Liver (tissue), 8 donors: ENCODE measurements at regions not wholly inside any gene's neighbourhood (a gene's known extent, or its start where the extent isn't known, plus 50 kb on each side); places are given as distances from the start of the nearest gene placed in this dataset.

Experiments
- DNase-seq: peaks from one replicate; pipeline ENCODE4 v3.0.0-alpha.2; 2017; ENCODE audit warnings: low spot score
- H3K27ac ChIP-seq, 2 donors: one replicate each; pipeline ENCODE4 v1.7.0; 2013; ENCODE audit warnings: inconsistent platforms in 2 of 2, low read length in 2 of 2, control low read depth in 1 of 2, low read depth in 1 of 2, mild to moderate bottlenecking in 1 of 2
- H3K27me3 ChIP-seq, 4 donors: one replicate each; pipeline versions ENCODE4 v1.6.1 to v1.7.0; 2013; ENCODE audit warnings: low read length in 3 of 4, inconsistent platforms in 1 of 4, mild to moderate bottlenecking in 1 of 4, moderate library complexity in 1 of 4; ENCODE audit not compliant: control insufficient read depth in 4 of 4, insufficient read depth in 4 of 4
- H3K36me3 ChIP-seq, 4 donors: one replicate each; pipeline versions ENCODE4 v1.6.1 to v1.7.0; 2013; ENCODE audit warnings: low read length in 3 of 4, mild to moderate bottlenecking in 3 of 4, low read depth in 1 of 4, moderate library complexity in 1 of 4; ENCODE audit not compliant: control insufficient read depth in 4 of 4, insufficient read depth in 3 of 4
- H3K4me1 ChIP-seq, 4 donors: one replicate each; pipeline versions ENCODE4 v1.6.1 to v1.7.0; 2013; ENCODE audit warnings: low read length in 3 of 4, mild to moderate bottlenecking in 3 of 4, moderate library complexity in 1 of 4; ENCODE audit not compliant: control insufficient read depth in 4 of 4, insufficient read depth in 4 of 4
- H3K4me3 ChIP-seq, 3 donors: one replicate each; pipeline versions ENCODE4 v1.6.1 to v1.7.0; 2013; ENCODE audit warnings: low read length in 3 of 3, control low read depth in 1 of 3, low read depth in 1 of 3, mild to moderate bottlenecking in 1 of 3
- H3K9ac ChIP-seq, 2 donors: one replicate each; pipeline ENCODE4 v1.7.0; 2013; ENCODE audit warnings: low read length in 2 of 2, mild to moderate bottlenecking in 2 of 2, moderate library complexity in 2 of 2, control low read depth in 1 of 2, low read depth in 1 of 2
- H3K9me3 ChIP-seq, 4 donors: one replicate each; pipeline versions ENCODE4 v1.6.1 to v1.7.0; 2013; ENCODE audit warnings: low read length in 3 of 4; ENCODE audit not compliant: control insufficient read depth in 4 of 4
- ATF3 ChIP-seq: IDR thresholded peaks from 2 replicates; pipeline ENCODE4 v1.6.1; 2016; ENCODE audit warnings: antibody characterized with exemption
- CTCF ChIP-seq: fragments of 150-350 bp; IDR thresholded peaks from 2 replicates; pipeline ENCODE4 v1.5.1; 2017; ENCODE audit warnings: improper control_type of control experiment, low read depth, low read length; ENCODE audit not compliant: missing input control
- EGR1 ChIP-seq, 2 donors: IDR thresholded peaks; 2 replicates each; pipeline ENCODE4 v1.6.1; 2016 to 2018; ENCODE audit warnings: antibody characterized with exemption in 2 of 2, low read depth in 2 of 2
- FOXA1 ChIP-seq: IDR thresholded peaks from 2 replicates; pipeline ENCODE4 v1.6.1; 2016; ENCODE audit warnings: antibody characterized with exemption
- FOXA2 ChIP-seq: IDR thresholded peaks from 2 replicates; pipeline ENCODE4 v1.6.1; 2016; ENCODE audit warnings: antibody characterized with exemption
- GABPA ChIP-seq, 2 donors: IDR thresholded peaks in 1 of 2; conservative IDR thresholded peaks in 1 of 2; 2 replicates each; pipeline ENCODE4 v1.6.1; 2016; ENCODE audit warnings: antibody characterized with exemption in 2 of 2, mild to moderate bottlenecking in 1 of 2, moderate library complexity in 1 of 2
- HNF4A ChIP-seq, 2 donors: conservative IDR thresholded peaks; 2 replicates each; pipeline ENCODE4 v1.6.1; 2016; ENCODE audit warnings: antibody characterized with exemption in 2 of 2, mild to moderate bottlenecking in 2 of 2
- HNF4G ChIP-seq: IDR thresholded peaks from 2 replicates; pipeline ENCODE4 v1.6.1; 2016; ENCODE audit warnings: antibody characterized with exemption
- JUND ChIP-seq, 2 donors: IDR thresholded peaks; 2 replicates each; pipeline ENCODE4 v1.6.1; 2016; ENCODE audit warnings: antibody characterized with exemption in 2 of 2
- MAX ChIP-seq: IDR thresholded peaks from 2 replicates; pipeline ENCODE4 v1.6.1; 2016; ENCODE audit warnings: antibody characterized with exemption
- NR2F2 ChIP-seq: IDR thresholded peaks from 2 replicates; pipeline ENCODE4 v1.6.1; 2016; ENCODE audit warnings: antibody characterized with exemption
- RAD21 ChIP-seq, 2 donors: IDR thresholded peaks; 2 replicates each; pipeline ENCODE4 v1.6.1; 2016; ENCODE audit warnings: antibody characterized with exemption in 2 of 2, mild to moderate bottlenecking in 2 of 2
- REST ChIP-seq: IDR thresholded peaks from 2 replicates; pipeline ENCODE4 v1.6.1; 2016; ENCODE audit warnings: antibody characterized with exemption, mild to moderate bottlenecking
- RXRA ChIP-seq, 2 donors: IDR thresholded peaks; 2 replicates each; pipeline ENCODE4 v1.6.1; 2017 to 2018; ENCODE audit warnings: antibody characterized with exemption in 2 of 2, mild to moderate bottlenecking in 1 of 2
- SP1 ChIP-seq: IDR thresholded peaks from 2 replicates; pipeline ENCODE4 v1.6.1; 2018; ENCODE audit warnings: antibody characterized with exemption, mild to moderate bottlenecking
- TAF1 ChIP-seq: conservative IDR thresholded peaks from 2 replicates; pipeline ENCODE4 v1.6.1; 2016; ENCODE audit warnings: antibody characterized with exemption, mild to moderate bottlenecking
- YY1 ChIP-seq: IDR thresholded peaks from 2 replicates; pipeline ENCODE4 v1.6.1; 2016; ENCODE audit warnings: antibody characterized with exemption, mild to moderate bottlenecking
- ZBTB33 ChIP-seq: IDR thresholded peaks from 2 replicates; pipeline ENCODE4 v1.6.1; 2016; ENCODE audit warnings: antibody characterized with exemption
- WGBS: extraction: QIAGEN DNeasy Blood & Tissue Kit; methylation state at CpG from one replicate; pipeline ENCODE4 v1.1.7; 2013; 5-methylcytosine and 5-hydroxymethylcytosine counted together
- donor health status: healthy.
- donor health status: healthy.
- donor health status: healthy.
- donor health status: healthy.
- donor health status: healthy.

- peak overlapping the region in 1 of 3 donors; percentile 14 for H3K4me3 ChIP-seq
- H3K9ac ChIP-seq: peak overlapping the region in 1 of 2 donors; percentile 63
- H3K9me3 ChIP-seq: no peaks in the 10 kb centered on the region
- peaks cover 4 to 33% (median 25%) of the 10 kb centered on the region in 4 donors for H3K4me1 ChIP-seq
- no peaks in the 10 kb centered on the region for H3K36me3 ChIP-seq
- 28% methylated on average over 4 of the region's 4 CpGs for WGBS
- peak overlapping the region; percentile 49 to 77 for H3K27ac ChIP-seq
- no peak for DNase-seq
- TF ChIP-seq FOXA2: no peak
- peak; percentile 50 for TF ChIP-seq YY1
- H3K27me3 ChIP-seq: no peaks in the 10 kb centered on the region
Observed at GRCh38 chr15:96183514-96183850, 147.0 kb upstream of the NR2F2 start.

- 29% methylated on average over 3 of the region's 3 CpGs for WGBS
- H3K27ac ChIP-seq: peak overlapping the region; percentile 49 to 77
- DNase-seq: no peak
- peaks cover 4 to 33% (median 25%) of the 10 kb centered on the region in 4 donors for H3K4me1 ChIP-seq
- H3K4me3 ChIP-seq: peak overlapping the region in 1 of 3 donors; percentile 14
- peak overlapping the region in 1 of 2 donors; percentile 63 for H3K9ac ChIP-seq
- H3K27me3 ChIP-seq: no peaks in the 10 kb centered on the region
- TF ChIP-seq ZBTB33 (no peak), NR2F2 (no peak), HNF4G (no peak), FOXA1 (no peak), YY1 (no peak), REST (no peak), GABPA (IDR thresholded peaks at IDR 0.05 in 1 of 2, conservative IDR thresholded peaks at IDR 0.05 in 1 of 2) (no peak), ATF3 (no peak), RAD21 (IDR thresholded peaks at IDR 0.05) (no peak), SP1 (peak; percentile 76), CTCF (no peak), HNF4A (conservative IDR thresholded peaks at IDR 0.05) (peak; percentile 30 to 50), EGR1 (IDR thresholded peaks at IDR 0.05; ENCODE audit: low read depth in 2 of 2) (no peak), MAX (no peak), TAF1 (peak; percentile 14), RXRA (IDR thresholded peaks at IDR 0.05) (peak in 1 of 2 donors; percentile 12), FOXA2 (peak; percentile 46), JUND (IDR thresholded peaks at IDR 0.05) (peak; percentile 15 to 23)
- H3K36me3 ChIP-seq: no peaks in the 10 kb centered on the region
- no peaks in the 10 kb centered on the region for H3K9me3 ChIP-seq
Observed at GRCh38 chr15:96183867-96184266, 146.6 kb upstream of the NR2F2 start.
